Mucosa of descending colon (tissue), 3 donors: ENCODE measurements at regions not wholly inside any gene's neighbourhood (a gene's known extent, or its start where the extent isn't known, plus 50 kb on each side); places are given as distances from the start of the nearest gene placed in this dataset.

ENCODE experiments used
- ATAC-seq: fragments of 200-7000 bp; cut with Tn5 transposase; one replicate; pipeline ENCODE4 v1.9.1; 2020; ENCODE audit warnings: mild to moderate bottlenecking, moderate library complexity
- DNase-seq, 3 donors: peaks; one replicate each; pipeline ENCODE4 v3.0.0-alpha.2; 2020
- H3K36me3 ChIP-seq: fragments of 200-600 bp; one replicate; pipeline ENCODE4 v1.8.0; 2021; ENCODE audit warnings: low read depth, mild to moderate bottlenecking
- H3K4me1 ChIP-seq: fragments of 200-600 bp; one replicate; pipeline ENCODE4 v1.8.0; 2021; ENCODE audit warnings: low read depth, mild to moderate bottlenecking
- H3K4me3 ChIP-seq: fragments of 200-600 bp; one replicate; pipeline ENCODE4 v1.8.0; 2021; ENCODE audit warnings: mild to moderate bottlenecking
- H3K9me3 ChIP-seq: fragments of 200-600 bp; one replicate; pipeline ENCODE4 v1.8.0; 2021; ENCODE audit warnings: mild to moderate bottlenecking
- intact Hi-C, 2 donors: fragments of 100-400 bp; cut with DNase I in 1 of 2; cut with micrococcal nuclease in 1 of 2; formaldehyde crosslinking; loops; one replicate each; pipeline versions ENCODE4 v1.11.0 to v1.11.1; 2022; cut with DNase I, micrococcal nuclease
- TF ChIP-seq, protein P1 (sequence below): fragments of 200-600 bp; IDR thresholded peaks from one replicate; pipeline ENCODE4 v1.8.0; 2022; ENCODE audit warnings: antibody characterized with exemption, mild to moderate bottlenecking
- donor health status: DM: no; HTN: no; CAD: no; lungs with moderate emphysema.
- donor health status: DM: no; HTN: no; CAD: no.
- donor health status: DM: no; HTN: yes; CAD: no.

DNA sequence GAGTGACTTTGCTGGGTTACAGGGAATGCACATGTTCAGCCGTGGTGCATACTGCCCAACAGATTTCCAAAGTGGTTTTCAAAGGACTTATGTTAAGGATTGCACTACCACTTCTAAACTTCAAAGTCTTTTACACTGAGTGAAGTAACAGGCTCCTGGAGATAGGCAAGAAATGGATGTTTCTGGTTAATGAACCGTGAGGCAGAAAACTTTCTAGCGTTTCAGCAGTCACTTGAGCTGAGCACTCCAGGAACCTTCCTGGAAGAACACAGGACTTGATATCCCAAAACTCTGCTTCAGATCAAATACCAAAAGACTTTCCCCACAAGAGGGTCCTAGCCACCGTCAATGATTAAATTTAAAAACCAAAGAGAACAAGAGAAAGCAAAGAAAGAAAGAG is 74.3 kb upstream of the ATP1A1 start:
- ATAC-seq (no peak), DNase-seq (no peak)
- no peaks in the 10 kb centered on the region for H3K4me1 ChIP-seq
- H3K9me3 ChIP-seq = no peaks in the 10 kb centered on the region
- intact Hi-C loops = no loop called here
- H3K36me3 ChIP-seq = no peaks in the 10 kb centered on the region
- H3K4me3 ChIP-seq = no peak overlapping the region
- TF ChIP-seq, protein P1, sequence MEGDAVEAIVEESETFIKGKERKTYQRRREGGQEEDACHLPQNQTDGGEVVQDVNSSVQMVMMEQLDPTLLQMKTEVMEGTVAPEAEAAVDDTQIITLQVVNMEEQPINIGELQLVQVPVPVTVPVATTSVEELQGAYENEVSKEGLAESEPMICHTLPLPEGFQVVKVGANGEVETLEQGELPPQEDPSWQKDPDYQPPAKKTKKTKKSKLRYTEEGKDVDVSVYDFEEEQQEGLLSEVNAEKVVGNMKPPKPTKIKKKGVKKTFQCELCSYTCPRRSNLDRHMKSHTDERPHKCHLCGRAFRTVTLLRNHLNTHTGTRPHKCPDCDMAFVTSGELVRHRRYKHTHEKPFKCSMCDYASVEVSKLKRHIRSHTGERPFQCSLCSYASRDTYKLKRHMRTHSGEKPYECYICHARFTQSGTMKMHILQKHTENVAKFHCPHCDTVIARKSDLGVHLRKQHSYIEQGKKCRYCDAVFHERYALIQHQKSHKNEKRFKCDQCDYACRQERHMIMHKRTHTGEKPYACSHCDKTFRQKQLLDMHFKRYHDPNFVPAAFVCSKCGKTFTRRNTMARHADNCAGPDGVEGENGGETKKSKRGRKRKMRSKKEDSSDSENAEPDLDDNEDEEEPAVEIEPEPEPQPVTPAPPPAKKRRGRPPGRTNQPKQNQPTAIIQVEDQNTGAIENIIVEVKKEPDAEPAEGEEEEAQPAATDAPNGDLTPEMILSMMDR = no peak

- no peak for ATAC-seq
- H3K4me1 ChIP-seq = no peaks in the 10 kb centered on the region
- DNase-seq = no peak
- H3K9me3 ChIP-seq = no peaks in the 10 kb centered on the region
- H3K4me3 ChIP-seq = no peak overlapping the region
- TF ChIP-seq, protein P1 = no peak
- intact Hi-C loops = no loop called here
- H3K36me3 ChIP-seq = no peaks in the 10 kb centered on the region
Observed at GRCh38 chr1:116299248-116299647, 73.8 kb upstream of the ATP1A1 start.

DNA sequence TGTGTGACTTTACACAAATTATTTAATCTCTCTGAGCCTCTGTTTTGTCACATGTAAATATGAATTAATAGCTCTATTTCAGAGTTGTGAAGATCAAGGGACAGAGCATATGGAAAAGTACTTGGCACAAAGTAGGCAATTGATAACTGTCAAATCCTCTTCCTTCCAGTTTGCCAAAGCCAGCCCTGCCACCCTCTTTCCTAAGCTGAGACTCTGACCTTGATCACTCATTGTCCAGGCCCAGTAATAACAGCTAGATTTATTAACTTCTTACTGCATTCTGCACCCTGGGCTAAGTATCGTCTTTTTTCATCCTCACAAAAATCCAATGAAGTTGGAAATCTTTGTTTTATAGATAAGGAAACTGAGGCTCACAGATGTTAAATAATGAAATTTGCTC is 70.8 kb upstream of the ATP1A1 start:
- Histone ChIP-seq H3K4me1 (no peaks in the 10 kb centered on the region), H3K36me3 (no peaks in the 10 kb centered on the region), H3K4me3 (no peak overlapping the region), H3K9me3 (no peaks in the 10 kb centered on the region)
- intact Hi-C loops = no loop called here
- DNase-seq (no peak), ATAC-seq (no peak)
- TF ChIP-seq, protein P1 = no peak

- ATAC-seq (no peak), DNase-seq (no peak)
- H3K4me3 ChIP-seq = no peak overlapping the region
- H3K36me3 ChIP-seq = no peaks in the 10 kb centered on the region
- H3K9me3 ChIP-seq = no peaks in the 10 kb centered on the region
- TF ChIP-seq, protein P1 = no peak
- intact Hi-C loops = no loop called here
- H3K4me1 ChIP-seq = peaks cover under 1% of the 10 kb centered on the region
Observed at GRCh38 chr1:116306102-116306501, 66.9 kb upstream of the ATP1A1 start.

DNA sequence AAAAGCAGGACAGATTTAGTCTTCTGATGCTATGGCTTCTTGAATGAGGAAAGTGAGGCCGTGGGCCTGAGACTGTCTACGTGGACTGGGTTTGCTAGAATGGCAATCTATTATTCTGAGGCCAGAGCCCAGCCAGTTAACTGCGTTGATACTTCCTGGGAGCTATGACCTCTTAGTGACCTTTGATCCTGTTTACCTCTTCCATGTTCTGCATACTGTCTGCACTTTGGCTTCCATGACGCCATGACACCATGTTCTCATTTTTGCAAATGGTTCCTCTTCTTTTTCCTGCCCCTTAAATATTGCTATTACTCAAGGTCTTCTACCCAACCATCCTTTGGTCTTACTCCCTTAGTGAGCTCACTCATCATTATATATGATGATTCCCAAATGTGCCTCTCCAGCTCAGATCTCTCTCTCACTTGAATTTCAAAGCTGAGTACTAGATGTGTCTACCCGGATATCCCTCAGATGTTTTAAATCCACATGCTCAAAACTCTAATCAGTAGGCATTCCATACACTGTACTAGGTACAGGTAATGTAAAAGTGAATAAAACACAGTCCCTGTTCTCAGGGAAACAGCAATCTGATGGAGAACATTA is 66.1 kb upstream of the ATP1A1 start:
- intact Hi-C loops = no loop called here
- Histone ChIP-seq H3K4me1 (peaks cover 3% of the 10 kb centered on the region), H3K9me3 (no peaks in the 10 kb centered on the region), H3K36me3 (no peaks in the 10 kb centered on the region), H3K4me3 (no peak overlapping the region)
- TF ChIP-seq, protein P1 = no peak
- no peak for DNase-seq
- ATAC-seq = no peak

- H3K36me3 ChIP-seq = no peaks in the 10 kb centered on the region
- intact Hi-C loops = no loop called here
- no peak overlapping the region for H3K4me3 ChIP-seq
- ATAC-seq = no peak
- no peak for DNase-seq
- no peaks in the 10 kb centered on the region for H3K9me3 ChIP-seq
- H3K4me1 ChIP-seq = peaks cover 11% of the 10 kb centered on the region
- TF ChIP-seq, protein P1 = no peak
Observed at GRCh38 chr1:116308276-116308675, 64.8 kb upstream of the ATP1A1 start.
